ENCODE measurements at regions not wholly inside any gene's neighbourhood (a gene's known extent, or its start where the extent isn't known, plus 50 kb on each side); places are given as distances from the start of the nearest gene placed in this dataset.

GRCh38 chr5:103860327-103860726 is 297.7 kb upstream of the NUDT12 start:
- TF ChIP-seq CTCF (conservative IDR thresholded peaks at IDR 0.05; ENCODE audit: low read depth, low read length) = no peak
- no peak for TF ChIP-seq POLR2A (IDR thresholded peaks at IDR 0.05; ENCODE audit: low read depth, low read length)
- no peak for TF ChIP-seq USF2 (IDR thresholded peaks at IDR 0.05; ENCODE audit: low read depth, low read length)

All from IMR-90 (cell line).